HG03060 (cell line): ENCODE measurements at regions not wholly inside any gene's neighbourhood (a gene's known extent, or its start where the extent isn't known, plus 50 kb on each side); places are given as distances from the start of the nearest gene placed in this dataset.

Experiments
- ATAC-seq: cut with Tn5 transposase; IDR thresholded peaks from one replicate; pipeline ENCODE4 v1.9.1; 2021; ENCODE audit warnings: low read depth, moderate number of reproducible peaks; ENCODE audit not compliant: unreplicated experiment

DNA sequence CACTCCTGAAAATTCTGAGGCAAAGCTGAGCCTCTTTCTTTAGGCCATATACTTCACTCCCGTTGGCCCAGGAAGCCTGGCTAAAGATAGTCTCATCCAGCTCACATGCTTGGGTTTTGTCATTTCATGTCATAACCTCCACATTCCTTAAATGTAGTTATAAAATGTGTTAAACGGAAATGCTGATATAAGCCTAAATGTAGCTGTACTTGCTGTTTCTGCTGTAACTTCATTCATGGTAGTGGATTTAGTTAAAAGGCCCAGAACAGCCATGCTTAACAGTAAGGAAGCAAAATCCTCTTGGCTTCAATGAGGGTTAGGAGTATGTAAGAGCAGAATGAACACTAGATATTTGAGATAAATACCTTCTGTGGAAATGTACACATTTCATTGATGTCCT is 135.8 kb upstream of the TMEM161B start:
- ATAC-seq, result no peak

DNA sequence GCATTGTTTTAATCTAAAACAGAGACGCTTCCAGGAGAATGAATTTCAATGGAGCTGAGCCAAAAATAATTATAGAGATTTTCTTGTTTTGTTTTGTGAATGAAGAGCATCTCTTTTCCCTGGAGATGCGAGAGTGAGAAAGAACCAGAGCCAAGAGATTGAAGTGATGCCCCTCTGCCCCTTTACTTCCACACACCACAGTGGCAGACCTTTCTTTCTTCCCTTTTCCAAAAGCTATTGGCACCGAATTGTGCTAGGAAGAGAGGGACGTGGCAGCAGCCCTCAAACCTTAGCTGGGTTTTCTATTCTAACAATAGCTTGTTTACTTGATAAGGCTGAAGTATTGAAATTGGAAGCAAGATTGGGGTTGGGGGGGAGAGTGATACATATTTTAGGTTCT is 133.0 kb upstream of the TMEM161B start:
- ATAC-seq, result no peak

DNA sequence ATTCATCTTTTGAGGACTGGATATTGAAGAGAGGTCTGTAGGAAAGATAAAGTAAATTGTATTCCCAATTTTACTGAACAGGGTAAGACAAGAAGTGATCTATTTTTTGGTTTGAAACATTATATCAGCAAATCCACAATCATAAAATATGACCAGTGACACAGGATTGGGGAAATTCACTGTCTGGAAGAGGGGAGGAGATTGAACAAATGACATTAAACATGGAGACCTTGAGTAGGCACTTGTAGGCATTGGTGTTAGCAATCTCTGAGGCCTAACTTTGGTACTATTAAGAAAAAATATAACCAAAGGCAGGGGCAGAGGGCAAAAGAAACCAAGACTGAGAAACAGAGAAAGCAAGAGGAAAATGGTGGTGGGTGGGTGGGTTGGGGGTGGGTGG is 132.6 kb upstream of the TMEM161B start:
- no peak for ATAC-seq

GRCh38 chr5:88399561-88399960 is 130.9 kb upstream of the TMEM161B start:
- ATAC-seq, result no peak

DNA sequence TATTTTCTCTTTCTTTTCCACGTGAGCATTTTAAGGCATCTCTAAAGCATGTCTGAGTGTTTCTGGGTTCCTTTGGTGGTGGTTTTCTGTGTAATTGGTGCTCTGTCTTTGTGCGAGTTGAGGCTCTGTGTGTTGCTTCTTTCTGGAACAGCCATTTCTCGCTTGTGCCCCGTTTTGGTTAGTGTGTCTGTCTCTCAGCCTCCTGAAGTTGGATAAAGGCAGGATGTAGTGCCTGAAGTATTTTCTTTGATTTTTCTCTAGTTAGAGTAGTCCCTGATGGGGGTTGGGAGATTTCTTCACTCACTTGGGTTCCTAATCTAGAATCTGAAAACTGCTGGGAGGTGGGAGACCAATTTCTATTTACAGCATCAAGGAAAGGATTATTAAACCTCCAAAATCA is 129.7 kb upstream of the TMEM161B start:
- ATAC-seq, result no peak

DNA sequence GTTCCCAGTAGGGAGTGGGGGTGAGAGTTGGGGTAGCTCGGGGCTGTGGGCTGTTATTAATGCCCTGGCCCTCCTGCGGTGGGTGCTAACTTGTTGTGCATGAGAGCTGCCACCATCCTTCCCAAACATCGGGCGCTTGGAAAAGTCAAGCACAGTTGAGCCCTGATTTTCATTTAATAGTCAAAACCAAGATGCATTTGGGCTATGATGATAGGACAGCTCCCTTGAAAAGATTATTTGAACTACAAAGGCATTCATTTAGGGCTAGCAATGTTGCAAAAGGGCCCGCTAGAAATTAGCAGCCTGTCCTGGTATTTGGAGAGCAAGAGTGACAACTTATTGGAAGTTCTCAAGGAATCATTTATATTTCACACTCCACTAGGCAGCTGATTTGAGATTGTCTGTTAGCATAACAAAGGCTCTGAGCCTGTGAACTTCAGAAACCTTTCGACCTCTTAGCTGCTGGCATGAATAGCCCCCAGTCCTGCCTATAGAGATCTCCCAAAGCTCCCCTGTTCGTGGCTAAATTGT is 128.2 kb upstream of the TMEM161B start:
- ATAC-seq, result no peak

- no peak for ATAC-seq
These were observed 127.4 kb upstream of the TMEM161B start for GRCh38 chr5:88396000-88396535.

GRCh38 chr5:88395264-88395663 is 126.6 kb upstream of the TMEM161B start:
- ATAC-seq, result no peak

DNA sequence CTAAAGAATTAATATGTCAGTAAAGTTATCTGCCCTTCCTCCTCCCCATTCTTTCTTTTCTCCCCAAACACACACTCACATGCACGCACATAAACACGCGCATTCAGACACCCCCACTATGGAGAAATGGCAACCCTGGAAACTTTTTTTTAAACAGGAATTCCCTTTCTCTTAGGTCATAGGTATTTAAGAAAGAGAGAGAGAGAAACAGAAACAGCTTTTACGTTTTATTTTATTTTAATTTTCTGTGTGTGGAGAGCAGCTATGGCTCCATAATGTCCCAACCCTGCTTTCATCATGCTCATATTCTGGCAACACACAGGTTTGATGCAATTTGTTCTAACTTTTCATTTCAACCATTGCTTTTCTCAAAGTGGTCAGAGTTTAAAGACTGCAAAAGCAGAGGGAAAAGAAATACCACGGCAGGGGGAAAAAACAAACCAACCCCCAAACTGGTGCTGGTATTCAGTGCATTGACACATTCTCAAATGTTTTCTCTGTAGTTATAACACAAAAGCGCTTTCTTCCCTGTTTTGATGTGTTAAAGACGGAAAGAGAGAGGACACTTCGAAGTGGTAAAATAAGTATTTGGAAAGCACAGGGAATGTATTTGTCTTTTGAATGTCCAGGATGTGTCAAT is 126.0 kb upstream of the TMEM161B start:
- no peak for ATAC-seq

- no peak for ATAC-seq
These were observed 125.3 kb upstream of the TMEM161B start for GRCh38 chr5:88393716-88394535.

- no peak for ATAC-seq
These were observed 124.4 kb upstream of the TMEM161B start for GRCh38 chr5:88393042-88393441.

- ATAC-seq, result no peak
These were observed 123.3 kb upstream of the TMEM161B start for GRCh38 chr5:88391991-88392390.

DNA sequence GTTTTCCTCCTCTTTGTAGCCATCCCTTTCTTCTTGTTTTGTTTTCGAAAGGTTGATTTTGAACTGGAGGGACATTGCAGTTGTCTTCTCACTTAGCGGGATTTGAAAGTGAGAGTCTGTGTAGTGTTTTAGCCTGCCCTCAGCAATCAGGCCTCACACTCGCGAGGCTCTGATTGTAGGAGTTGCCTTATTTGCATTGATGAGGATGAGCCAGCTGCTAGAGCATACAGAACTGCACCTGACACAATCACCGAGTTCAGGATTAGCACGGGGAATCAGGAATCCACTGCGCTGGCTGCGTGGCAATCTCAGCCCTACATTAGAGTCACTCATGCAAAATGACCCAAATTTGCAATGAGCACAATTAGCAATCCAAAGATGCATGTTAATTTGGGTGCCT is 122.5 kb upstream of the TMEM161B start:
- no peak for ATAC-seq

- no peak for ATAC-seq
These were observed 121.8 kb upstream of the TMEM161B start for GRCh38 chr5:88390481-88390880.

- no peak for ATAC-seq
These were observed 121.4 kb upstream of the TMEM161B start for GRCh38 chr5:88390096-88390441.

GRCh38 chr5:88389338-88390095 is 120.9 kb upstream of the TMEM161B start:
- no peak for ATAC-seq

DNA sequence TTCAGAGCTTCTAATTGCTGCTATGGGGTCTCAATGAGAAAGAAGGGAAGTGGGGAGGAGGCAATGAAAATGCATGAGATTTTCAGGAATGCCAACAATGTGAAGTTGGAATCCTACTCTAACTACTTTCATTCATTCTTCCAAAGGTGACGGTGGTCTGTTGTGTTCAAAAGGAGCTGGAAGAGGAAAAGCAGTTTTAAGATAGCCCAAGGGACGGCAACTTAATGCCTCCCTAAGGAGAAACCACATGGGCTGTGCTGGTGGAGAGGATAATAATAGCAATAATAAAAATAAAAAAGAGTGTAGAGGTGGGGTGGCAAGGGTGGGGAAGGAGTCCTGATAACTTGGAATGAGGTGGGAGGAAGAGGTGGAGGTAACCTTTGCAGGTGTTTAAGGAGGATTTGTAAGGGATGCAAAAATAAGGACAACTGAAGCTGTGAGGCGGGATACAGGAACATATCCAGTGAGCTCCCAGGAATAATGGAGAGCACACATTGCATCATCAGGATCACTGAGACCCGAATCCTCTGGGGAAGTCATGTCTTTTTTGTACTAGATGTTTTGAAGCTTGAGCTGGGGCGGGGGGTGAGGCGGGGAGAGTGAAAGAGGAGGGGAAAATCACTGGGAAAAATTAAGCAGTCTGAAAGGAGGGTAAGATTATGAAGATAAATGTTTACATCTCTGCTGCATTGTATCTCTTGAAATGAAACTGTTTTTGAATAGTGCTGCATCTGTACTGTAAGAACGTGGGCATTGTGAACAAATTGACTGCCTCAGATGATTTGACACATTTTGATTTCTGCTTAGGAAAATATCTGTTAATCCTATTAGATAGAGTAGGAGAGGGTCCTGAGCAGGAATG is 120.1 kb upstream of the TMEM161B start:
- ATAC-seq, result no peak

DNA sequence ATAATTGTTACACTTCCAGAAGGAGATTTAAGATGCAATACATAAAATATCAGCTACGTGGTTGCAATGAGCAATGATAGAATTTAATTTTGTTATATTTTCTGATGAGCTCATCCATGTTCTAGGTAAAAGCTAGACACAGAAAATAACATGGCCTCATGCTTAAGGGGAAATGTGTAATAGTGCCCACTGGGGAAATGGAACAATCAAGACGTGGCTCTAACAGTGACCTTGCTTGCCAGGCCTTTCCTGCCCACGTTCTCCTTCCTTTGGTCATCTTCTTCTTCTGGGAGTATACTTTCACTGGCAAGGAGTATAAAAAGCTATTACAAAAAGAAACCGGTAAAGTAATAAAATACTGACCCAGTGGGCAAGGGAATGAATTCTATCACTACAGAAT is 116.2 kb upstream of the TMEM161B start:
- no peak for ATAC-seq

DNA sequence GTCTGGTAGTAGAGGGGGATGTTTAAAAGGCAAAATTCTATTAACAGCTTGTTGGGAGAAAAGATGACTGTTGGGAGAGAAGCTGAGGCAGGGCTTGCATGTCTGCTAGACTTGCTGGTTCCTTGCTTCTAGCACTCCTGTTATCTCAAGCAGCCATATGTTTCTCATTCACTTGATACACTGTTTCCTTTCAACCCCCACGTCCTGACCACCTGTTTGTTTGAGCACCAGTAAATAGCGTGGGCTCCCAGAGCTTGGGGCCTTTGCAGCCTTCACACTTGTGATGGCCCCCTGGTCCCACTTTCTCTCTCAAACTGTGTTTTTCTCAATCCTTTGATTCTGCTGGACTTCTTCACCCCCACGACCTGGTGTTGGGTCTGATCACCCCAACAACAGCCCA is 111.7 kb upstream of the TMEM161B start:
- ATAC-seq, result no peak
